Neutrophil (primary cell): ENCODE measurements at regions not wholly inside any gene's neighbourhood (a gene's known extent, or its start where the extent isn't known, plus 50 kb on each side); places are given as distances from the start of the nearest gene placed in this dataset.

Experiments
- H3K27ac ChIP-seq: fragments of 200-600 bp; sonication (generic); 2 replicates; pipeline ENCODE4 v1.5.1; 2016; ENCODE audit warnings: mild to moderate bottlenecking, moderate library complexity
- H3K27me3 ChIP-seq: fragments of 200-600 bp; sonication (generic); 2 replicates; pipeline ENCODE4 v1.6.0; 2016; ENCODE audit warnings: mild to moderate bottlenecking
- H3K36me3 ChIP-seq: fragments of 200-600 bp; sonication (generic); 2 replicates; pipeline ENCODE4 v1.5.1; 2017
- H3K4me1 ChIP-seq, 2 experiments: fragments of 200-600 bp in 1 of 2; sonication (generic) in 1 of 2; 1 replicate in 1 of 2; 2 replicates in 1 of 2; pipeline versions ENCODE4 v1.5.1 to v1.6.1; 2013 to 2016; ENCODE audit warnings: low read depth in 1 of 2, low read length in 1 of 2, mild to moderate bottlenecking in 1 of 2, moderate library complexity in 1 of 2; ENCODE audit not compliant: control insufficient read depth in 1 of 2, insufficient read depth in 1 of 2
- H3K4me3 ChIP-seq, 2 experiments: fragments of 200-600 bp in 1 of 2; sonication (generic) in 1 of 2; 1 replicate in 1 of 2; 2 replicates in 1 of 2; pipeline ENCODE4 v1.5.1; 2013 to 2016; ENCODE audit warnings: low read depth in 1 of 2, low read length in 1 of 2, mild to moderate bottlenecking in 1 of 2, moderate library complexity in 1 of 2
- H3K9me3 ChIP-seq: fragments of 200-600 bp; sonication (generic); 2 replicates; pipeline ENCODE4 v1.5.1; 2016
- TF ChIP-seq, protein P1 (sequence below): fragments of 200-600 bp; sonication (generic); IDR thresholded peaks from 2 replicates; pipeline ENCODE4 v1.5.1; 2016; ENCODE audit warnings: antibody characterized with exemption

DNA sequence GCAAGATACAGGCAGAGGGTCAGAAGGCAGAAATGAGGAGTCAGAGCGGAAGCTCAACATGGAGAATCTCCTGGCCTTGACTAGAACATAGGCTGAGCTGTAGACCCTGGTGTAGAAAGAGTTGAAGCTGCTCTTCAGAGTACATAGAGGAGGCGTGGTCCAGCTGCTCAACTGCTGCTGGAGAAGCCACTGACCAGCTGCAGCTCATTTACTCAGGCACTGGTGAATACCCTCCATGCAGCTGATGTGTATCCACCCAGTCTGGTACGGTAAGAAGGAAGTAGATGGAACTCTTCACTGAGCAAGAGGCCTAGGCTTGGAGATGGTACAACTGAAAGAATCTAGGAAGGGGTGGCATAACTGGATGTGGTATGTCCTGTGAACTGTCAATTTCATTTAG lies 148.8 kb upstream of the DHRS4 start:
- Histone ChIP-seq H3K27me3 (no peaks in the 10 kb centered on the region), H3K9me3 (no peaks in the 10 kb centered on the region), H3K36me3 (no peaks in the 10 kb centered on the region), H3K4me1 (no peaks in the 10 kb centered on the region), H3K27ac (no peak overlapping the region), H3K4me3 (no peak overlapping the region)
- TF ChIP-seq, protein P1, sequence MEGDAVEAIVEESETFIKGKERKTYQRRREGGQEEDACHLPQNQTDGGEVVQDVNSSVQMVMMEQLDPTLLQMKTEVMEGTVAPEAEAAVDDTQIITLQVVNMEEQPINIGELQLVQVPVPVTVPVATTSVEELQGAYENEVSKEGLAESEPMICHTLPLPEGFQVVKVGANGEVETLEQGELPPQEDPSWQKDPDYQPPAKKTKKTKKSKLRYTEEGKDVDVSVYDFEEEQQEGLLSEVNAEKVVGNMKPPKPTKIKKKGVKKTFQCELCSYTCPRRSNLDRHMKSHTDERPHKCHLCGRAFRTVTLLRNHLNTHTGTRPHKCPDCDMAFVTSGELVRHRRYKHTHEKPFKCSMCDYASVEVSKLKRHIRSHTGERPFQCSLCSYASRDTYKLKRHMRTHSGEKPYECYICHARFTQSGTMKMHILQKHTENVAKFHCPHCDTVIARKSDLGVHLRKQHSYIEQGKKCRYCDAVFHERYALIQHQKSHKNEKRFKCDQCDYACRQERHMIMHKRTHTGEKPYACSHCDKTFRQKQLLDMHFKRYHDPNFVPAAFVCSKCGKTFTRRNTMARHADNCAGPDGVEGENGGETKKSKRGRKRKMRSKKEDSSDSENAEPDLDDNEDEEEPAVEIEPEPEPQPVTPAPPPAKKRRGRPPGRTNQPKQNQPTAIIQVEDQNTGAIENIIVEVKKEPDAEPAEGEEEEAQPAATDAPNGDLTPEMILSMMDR: no peak

DNA sequence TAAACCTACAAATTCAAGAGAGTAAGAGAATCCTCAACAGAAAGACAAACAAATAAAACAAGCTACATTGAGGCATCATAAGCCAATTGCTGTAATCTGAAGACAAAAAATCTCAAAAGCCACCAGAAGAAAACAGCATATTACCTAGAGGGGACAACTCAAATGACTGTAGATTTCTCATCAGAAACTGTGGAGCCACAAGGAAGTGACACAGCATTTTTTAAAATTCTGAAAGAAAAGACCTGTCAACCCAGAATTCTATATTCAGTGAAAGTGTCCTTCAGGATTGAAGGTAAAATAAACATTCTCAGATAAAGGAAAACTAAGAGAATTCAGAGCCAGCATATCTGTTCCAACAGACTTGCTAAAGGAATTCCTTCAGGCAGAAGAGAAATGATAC lies 147.8 kb upstream of the DHRS4 start:
- Histone ChIP-seq H3K36me3 (no peaks in the 10 kb centered on the region), H3K27ac (no peak overlapping the region), H3K4me1 (no peaks in the 10 kb centered on the region), H3K4me3 (no peak overlapping the region), H3K9me3 (no peaks in the 10 kb centered on the region), H3K27me3 (no peaks in the 10 kb centered on the region)
- TF ChIP-seq, protein P1: no peak

DNA sequence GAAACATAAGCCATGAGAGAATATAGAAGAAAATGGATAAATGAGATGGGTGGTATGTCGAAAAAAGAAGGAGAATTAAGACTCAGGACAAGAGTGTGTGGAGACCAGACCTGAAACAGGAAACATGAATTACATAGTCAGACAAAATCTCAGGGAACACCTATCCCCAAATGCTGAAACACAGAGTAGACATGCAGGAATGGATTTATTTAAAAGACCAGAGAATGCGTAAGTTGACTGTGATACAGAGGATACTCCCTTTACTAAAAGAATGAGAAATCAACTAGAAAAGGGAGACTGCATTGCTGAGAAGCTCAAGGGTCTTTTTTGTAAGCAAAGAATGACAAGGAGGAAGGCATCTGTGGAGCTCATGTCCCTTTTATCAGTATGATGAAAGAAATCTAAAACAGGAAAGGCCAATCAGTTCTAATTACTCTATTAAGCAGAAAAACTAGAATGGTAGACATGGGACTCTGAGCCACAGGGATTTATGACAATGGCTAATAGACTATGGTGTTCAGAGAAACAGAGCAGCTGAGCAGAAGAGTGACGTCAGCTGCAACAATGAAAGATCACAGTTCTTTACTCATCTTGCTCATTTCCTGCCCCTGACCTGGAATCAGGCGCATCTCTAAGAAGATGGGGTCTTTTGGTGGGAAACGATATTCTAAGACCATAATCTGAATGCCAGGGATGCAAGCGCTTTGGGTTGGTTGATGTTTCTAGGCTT lies 138.9 kb upstream of the DHRS4 start:
- no peak overlapping the region for H3K27ac ChIP-seq
- no peak overlapping the region for H3K4me3 ChIP-seq
- TF ChIP-seq, protein P1: no peak
- H3K9me3 ChIP-seq: no peaks in the 10 kb centered on the region
- no peaks in the 10 kb centered on the region for H3K36me3 ChIP-seq
- H3K4me1 ChIP-seq: no peaks in the 10 kb centered on the region
- no peaks in the 10 kb centered on the region for H3K27me3 ChIP-seq

DNA sequence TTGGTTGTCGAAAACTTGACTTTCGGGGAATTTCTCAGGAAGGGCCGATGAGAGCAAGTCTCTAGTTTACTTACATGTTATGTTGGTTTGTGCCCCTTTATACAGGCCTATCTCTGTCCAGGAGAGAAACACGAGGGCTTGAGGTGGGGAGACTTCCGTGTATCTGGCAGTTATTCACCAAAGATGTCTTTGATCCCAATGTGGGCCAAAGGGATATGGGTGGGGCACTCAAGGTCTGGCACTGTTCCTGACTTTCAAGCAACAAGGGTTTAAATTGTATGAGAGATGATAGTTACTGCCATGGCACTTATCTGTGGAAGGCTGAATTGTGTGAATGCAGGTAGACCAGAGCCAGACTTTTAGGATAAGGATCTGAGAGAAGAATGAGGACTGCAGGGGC lies 137.2 kb upstream of the DHRS4 start:
- Histone ChIP-seq H3K4me1 (no peaks in the 10 kb centered on the region), H3K9me3 (no peaks in the 10 kb centered on the region), H3K4me3 (no peak overlapping the region), H3K27ac (no peak overlapping the region), H3K27me3 (no peaks in the 10 kb centered on the region), H3K36me3 (no peaks in the 10 kb centered on the region)
- TF ChIP-seq, protein P1: no peak

DNA sequence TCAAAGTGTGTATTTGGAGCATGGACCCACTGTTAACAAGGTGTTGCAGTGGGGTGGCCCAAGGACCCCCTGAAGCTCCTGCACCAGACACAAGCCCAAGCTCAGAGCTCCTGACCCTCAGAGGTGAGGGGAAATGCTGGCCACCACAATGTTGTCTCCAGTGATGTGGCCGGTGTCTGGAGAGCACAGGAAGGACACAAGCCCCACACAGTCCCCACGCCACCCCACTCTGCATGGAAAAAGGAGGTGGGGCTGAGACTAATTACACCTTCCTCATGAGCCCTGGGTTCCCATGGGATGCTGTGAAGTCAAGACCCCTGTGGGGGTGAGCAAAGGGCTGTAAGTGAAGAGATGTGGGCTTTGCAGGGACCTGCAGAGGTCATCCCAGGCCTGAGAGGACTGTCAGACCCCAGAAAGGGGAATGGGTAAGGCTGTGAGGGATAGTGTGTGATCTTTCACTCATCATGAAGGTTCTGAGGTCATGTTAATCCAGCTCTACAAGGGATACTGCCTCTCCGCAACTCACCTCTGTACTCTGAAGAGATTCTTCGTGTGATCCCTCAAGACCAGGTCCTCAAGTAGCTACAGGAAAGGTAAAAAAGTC lies 136.3 kb upstream of the DHRS4 start:
- H3K36me3 ChIP-seq: no peaks in the 10 kb centered on the region
- H3K4me1 ChIP-seq: no peaks in the 10 kb centered on the region

More for the DNA sequence above, 136.3 kb upstream of the DHRS4 start:
- H3K9me3 ChIP-seq: no peaks in the 10 kb centered on the region
- TF ChIP-seq, protein P1: no peak
- H3K27ac ChIP-seq: no peak overlapping the region
- H3K27me3 ChIP-seq: no peaks in the 10 kb centered on the region
- no peak overlapping the region for H3K4me3 ChIP-seq
